ENCODE measurements at regions not wholly inside any gene's neighbourhood (a gene's known extent, or its start where the extent isn't known, plus 50 kb on each side); places are given as distances from the start of the nearest gene placed in this dataset.
A peak's percentile ranks its signal among the peaks of the same experiment; 100 is the strongest.

- H3K4me1 ChIP-seq (ENCODE audit: low read depth), result peaks cover 21% of the 10 kb centered on the region
- no peaks in the 10 kb centered on the region for H3K36me3 ChIP-seq
- no peak overlapping the region for H3K4me3 ChIP-seq
- H3K27me3 ChIP-seq, result no peaks in the 10 kb centered on the region
- no peak overlapping the region for H3K27ac ChIP-seq
- no peaks in the 10 kb centered on the region for H3K9me3 ChIP-seq (ENCODE audit: low read depth)
- no peak for TF ChIP-seq CTCF (IDR thresholded peaks at IDR 0.05; ENCODE audit: low read depth, low read length)
- DNase-seq (ENCODE audit: low read depth in 1 of 2, low spot score in 1 of 2), result peak; percentile 12 to 60
Observed at GRCh38 chr2:180657054-180657453, 323.4 kb upstream of the UBE2E3 start.

- H3K9me3 ChIP-seq (ENCODE audit: low read depth), result no peaks in the 10 kb centered on the region
- H3K27ac ChIP-seq, result no peak overlapping the region
- H3K27me3 ChIP-seq, result no peaks in the 10 kb centered on the region
- TF ChIP-seq CTCF (IDR thresholded peaks at IDR 0.05; ENCODE audit: low read depth, low read length), result no peak
- H3K4me3 ChIP-seq, result no peak overlapping the region
- peaks cover 21% of the 10 kb centered on the region for H3K4me1 ChIP-seq (ENCODE audit: low read depth)
- DNase-seq (ENCODE audit: low read depth in 1 of 2, low spot score in 1 of 2), result no peak
- H3K36me3 ChIP-seq, result no peaks in the 10 kb centered on the region
Observed at GRCh38 chr2:180656455-180656847, 324.0 kb upstream of the UBE2E3 start.

GRCh38 chr2:180655842-180656454 is 324.5 kb upstream of the UBE2E3 start:
- no peaks in the 10 kb centered on the region for H3K9me3 ChIP-seq (ENCODE audit: low read depth)
- H3K4me3 ChIP-seq, result no peak overlapping the region
- no peak for DNase-seq (ENCODE audit: low read depth in 1 of 2, low spot score in 1 of 2)
- no peak overlapping the region for H3K27ac ChIP-seq
- peak; percentile 18 for TF ChIP-seq CTCF (IDR thresholded peaks at IDR 0.05; ENCODE audit: low read depth, low read length)
- H3K4me1 ChIP-seq (ENCODE audit: low read depth), result peaks cover 21% of the 10 kb centered on the region
- no peaks in the 10 kb centered on the region for H3K27me3 ChIP-seq
- H3K36me3 ChIP-seq, result no peaks in the 10 kb centered on the region

- Histone ChIP-seq H3K36me3 (no peaks in the 10 kb centered on the region), H3K9me3 (ENCODE audit: low read depth) (no peaks in the 10 kb centered on the region), H3K27ac (no peak overlapping the region), H3K27me3 (no peaks in the 10 kb centered on the region), H3K4me1 (ENCODE audit: low read depth) (peaks cover 21% of the 10 kb centered on the region), H3K4me3 (no peak overlapping the region)
- no peak for TF ChIP-seq CTCF (IDR thresholded peaks at IDR 0.05; ENCODE audit: low read depth, low read length)
- no peak for DNase-seq (ENCODE audit: low read depth in 1 of 2, low spot score in 1 of 2)
Observed at GRCh38 chr2:180655393-180655792, 325.0 kb upstream of the UBE2E3 start.

- no peaks in the 10 kb centered on the region for H3K27me3 ChIP-seq
- peak in 1 of 2 donors; percentile 71 for DNase-seq (ENCODE audit: low read depth in 1 of 2, low spot score in 1 of 2)
- no peaks in the 10 kb centered on the region for H3K36me3 ChIP-seq
- H3K4me1 ChIP-seq (ENCODE audit: low read depth), result peaks cover 21% of the 10 kb centered on the region
- H3K9me3 ChIP-seq (ENCODE audit: low read depth), result no peaks in the 10 kb centered on the region
- H3K4me3 ChIP-seq, result no peak overlapping the region
- no peak overlapping the region for H3K27ac ChIP-seq
- TF ChIP-seq CTCF (IDR thresholded peaks at IDR 0.05; ENCODE audit: low read depth, low read length), result no peak
Observed at GRCh38 chr2:180653481-180653880, 326.9 kb upstream of the UBE2E3 start.
